Prostate gland (tissue), 2 donors: ENCODE measurements at regions not wholly inside any gene's neighbourhood (a gene's known extent, or its start where the extent isn't known, plus 50 kb on each side); places are given as distances from the start of the nearest gene placed in this dataset.

Experiments used
- CTCF ChIP-seq, 4 experiments: fragments of 200-600 bp in 2 of 4; fragments of 450-650 bp in 2 of 4; sonication (generic) in 2 of 4; IDR thresholded peaks; 1 replicate in 3 of 4; 2 replicates in 1 of 4; pipeline ENCODE4 v1.5.1; 2016 to 2019; ENCODE audit warnings: antibody characterized with exemption in 4 of 4, mild to moderate bottlenecking in 2 of 4, moderate library complexity in 2 of 4
- POLR2AphosphoS5 ChIP-seq: sonication (generic); formaldehyde crosslinking; IDR thresholded peaks from one replicate; pipeline ENCODE4 v1.6.1; 2017; ENCODE audit warnings: antibody characterized with exemption

- TF ChIP-seq CTCF (IDR thresholded peaks at IDR 0.05) (no peak), POLR2AphosphoS5 (no peak)
These were observed 191.2 kb downstream of the SEMA6D start for GRCh38 chr15:47908486-47908885.
